CD4-positive, alpha-beta memory T cell (primary cell): ENCODE measurements at regions not wholly inside any gene's neighbourhood (a gene's known extent, or its start where the extent isn't known, plus 50 kb on each side); places are given as distances from the start of the nearest gene placed in this dataset.

Experiments
- CTCF ChIA-PET: fragments of 350-600 bp; sonication (Branson Sonifier 250); formaldehyde crosslinking; loops from one replicate; lab custom pipeline; 2021; ENCODE audit warnings: inconsistent platforms; ENCODE audit not compliant: partially characterized antibody; lab: Charles Lee
- POLR2A ChIA-PET: fragments of 350-600 bp; sonication (Branson Sonifier 250); formaldehyde crosslinking; loops from one replicate; lab custom pipeline; 2021; ENCODE audit not compliant: partially characterized antibody; lab: Charles Lee
- DNase-seq, 5 donors: peaks; one replicate each; pipeline versions ENCODE4 v3.0.0 to v3.0.0-alpha.2; 2020 to 2022; ENCODE audit warnings: mixed read lengths in 1 of 5
- H3K27ac ChIP-seq: one replicate; pipeline ENCODE4 v1.7.0; 2013; ENCODE audit warnings: low read depth, low read length
- H3K27me3 ChIP-seq: 2 replicates; pipeline ENCODE4 v1.7.0; 2013; ENCODE audit warnings: mild to moderate bottlenecking, low read length, moderate library complexity; ENCODE audit not compliant: insufficient read depth
- H3K36me3 ChIP-seq: 2 replicates; pipeline ENCODE4 v1.7.0; 2013; ENCODE audit warnings: mild to moderate bottlenecking, low read length, moderate library complexity; ENCODE audit not compliant: insufficient read depth
- H3K4me1 ChIP-seq: 2 replicates; pipeline ENCODE4 v1.7.0; 2013; ENCODE audit warnings: mild to moderate bottlenecking, low read length, moderate library complexity; ENCODE audit not compliant: insufficient read depth
- H3K4me3 ChIP-seq, 2 donors: one replicate each; pipeline ENCODE4 v1.7.0; 2013; ENCODE audit warnings: low read length in 2 of 2, mild to moderate bottlenecking in 1 of 2
- H3K9me3 ChIP-seq, 2 donors: one replicate each; pipeline ENCODE4 v1.7.0; 2013; ENCODE audit warnings: low read length in 2 of 2, control low read depth in 1 of 2; ENCODE audit not compliant: control insufficient read depth in 1 of 2
- H3K27ac Mint-ChIP-seq, 7 donors: one replicate each; pipeline ENCODE4 v1.8.0; 2020 to 2021; ENCODE audit warnings: mixed read lengths in 7 of 7, mild to moderate bottlenecking in 6 of 7, inconsistent platforms in 3 of 7, moderate library complexity in 3 of 7
- H3K27me3 Mint-ChIP-seq, 2 donors: one replicate each; pipeline ENCODE4 v1.8.0; 2020 to 2021; ENCODE audit warnings: mixed read lengths in 2 of 2
- H3K36me3 Mint-ChIP-seq, 2 donors: one replicate each; pipeline ENCODE4 v1.8.0; 2020 to 2021; ENCODE audit warnings: mixed read lengths in 2 of 2, inconsistent platforms in 1 of 2, mild to moderate bottlenecking in 1 of 2
- H3K4me1 Mint-ChIP-seq, 4 donors: one replicate each; pipeline ENCODE4 v1.8.0; 2020 to 2021; ENCODE audit warnings: mixed read lengths in 4 of 4, mild to moderate bottlenecking in 1 of 4
- H3K4me3 Mint-ChIP-seq, 8 donors: one replicate each; pipeline ENCODE4 v1.8.0; 2020 to 2021; ENCODE audit warnings: mixed read lengths in 8 of 8, mild to moderate bottlenecking in 7 of 8, moderate library complexity in 6 of 8, inconsistent platforms in 3 of 8
- H3K9me3 Mint-ChIP-seq, 8 donors: one replicate each; pipeline ENCODE4 v1.8.0; 2020 to 2021; ENCODE audit warnings: mixed read lengths in 8 of 8, mild to moderate bottlenecking in 5 of 8, inconsistent platforms in 3 of 8, moderate library complexity in 1 of 8
- intact Hi-C: fragments of 100-400 bp; cut with micrococcal nuclease; formaldehyde crosslinking; loops from one replicate; pipeline ENCODE4 v1.15.1; 2023

DNA sequence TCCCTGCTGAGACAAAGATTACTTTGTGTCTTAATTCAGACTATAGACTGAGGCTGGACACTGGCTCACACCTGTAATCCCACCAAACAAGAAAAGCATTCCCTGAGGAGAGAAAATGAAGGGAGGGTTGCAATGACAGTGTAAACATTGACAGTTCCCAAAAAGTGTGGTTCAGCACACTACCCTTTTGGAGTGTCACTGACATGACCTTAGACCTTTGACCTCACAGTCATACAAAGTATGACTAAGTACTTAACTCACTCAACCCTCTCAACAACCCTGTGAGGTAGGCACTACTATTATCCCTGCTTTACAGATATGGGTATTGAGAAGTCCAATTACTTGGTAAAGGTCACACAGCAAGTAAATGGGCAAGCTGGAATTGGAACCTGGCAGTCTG lies 341.7 kb downstream of the LRRC3B start:
- Histone ChIP-seq H3K27ac (no peak overlapping the region), H3K4me1 (no peaks in the 10 kb centered on the region), H3K36me3 (no peaks in the 10 kb centered on the region), H3K27me3 (no peaks in the 10 kb centered on the region), H3K9me3 (no peaks in the 10 kb centered on the region), H3K4me3 (no peak overlapping the region)
- ChIA-PET CTCF (no interaction called here), POLR2A (no interaction called here)
- Mint-ChIP-seq H3K27ac (no peak overlapping the region), H3K4me3 (no peak overlapping the region), H3K9me3 (peaks cover 0 to 8% (median under 1%) of the 10 kb centered on the region in 8 donors), H3K36me3 (no peaks in the 10 kb centered on the region), H3K4me1 (no peaks in the 10 kb centered on the region), H3K27me3 (no peaks in the 10 kb centered on the region)
- intact Hi-C loops, result no loop called here
- no peak for DNase-seq

- no peak for DNase-seq
- Histone ChIP-seq H3K4me1 (no peaks in the 10 kb centered on the region), H3K9me3 (no peaks in the 10 kb centered on the region), H3K36me3 (no peaks in the 10 kb centered on the region), H3K4me3 (no peak overlapping the region), H3K27ac (no peak overlapping the region), H3K27me3 (no peaks in the 10 kb centered on the region)
- H3K36me3 Mint-ChIP-seq, result no peaks in the 10 kb centered on the region
- peaks cover 0 to 8% (median under 1%) of the 10 kb centered on the region in 8 donors for H3K9me3 Mint-ChIP-seq
- no peak overlapping the region for H3K4me3 Mint-ChIP-seq
- intact Hi-C loops, result no loop called here
- POLR2A ChIA-PET, result no interaction called here
- H3K27ac Mint-ChIP-seq, result no peak overlapping the region
- H3K27me3 Mint-ChIP-seq, result no peaks in the 10 kb centered on the region
- CTCF ChIA-PET, result no interaction called here
- no peaks in the 10 kb centered on the region for H3K4me1 Mint-ChIP-seq
Observed at GRCh38 chr3:26964836-26965235, 342.3 kb downstream of the LRRC3B start.

DNA sequence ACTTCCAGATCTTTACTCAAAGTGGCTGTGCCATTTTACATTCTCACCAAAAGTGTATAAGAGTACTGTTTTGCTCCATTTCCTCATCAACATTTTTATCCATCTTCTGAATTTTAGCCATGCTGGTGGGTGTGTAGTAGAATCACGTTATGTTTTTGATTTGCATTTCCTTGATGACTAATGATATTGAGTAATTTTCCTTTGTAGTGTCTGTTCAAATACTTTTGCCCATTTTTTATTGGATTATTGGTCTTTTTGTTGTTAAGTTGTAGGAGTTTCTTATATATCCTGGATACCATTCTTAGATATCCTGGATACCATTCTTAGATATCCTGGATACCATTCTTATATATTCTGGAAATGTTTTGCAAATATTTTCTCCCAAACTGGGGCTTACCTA lies 344.9 kb downstream of the LRRC3B start:
- no peak overlapping the region for H3K4me3 Mint-ChIP-seq
- POLR2A ChIA-PET, result no interaction called here
- no peaks in the 10 kb centered on the region for H3K27me3 ChIP-seq
- intact Hi-C loops, result no loop called here
- no peak overlapping the region for H3K27ac Mint-ChIP-seq
- H3K36me3 ChIP-seq, result no peaks in the 10 kb centered on the region
- no peak overlapping the region for H3K4me3 ChIP-seq
- peaks cover 0 to 3% (median under 1%) of the 10 kb centered on the region in 8 donors for H3K9me3 Mint-ChIP-seq
- DNase-seq, result no peak
- no peaks in the 10 kb centered on the region for H3K4me1 ChIP-seq
- H3K27ac ChIP-seq, result no peak overlapping the region
- H3K9me3 ChIP-seq, result no peaks in the 10 kb centered on the region
- no peaks in the 10 kb centered on the region for H3K4me1 Mint-ChIP-seq
- no peaks in the 10 kb centered on the region for H3K27me3 Mint-ChIP-seq
- CTCF ChIA-PET, result no interaction called here
- H3K36me3 Mint-ChIP-seq, result no peaks in the 10 kb centered on the region

DNA sequence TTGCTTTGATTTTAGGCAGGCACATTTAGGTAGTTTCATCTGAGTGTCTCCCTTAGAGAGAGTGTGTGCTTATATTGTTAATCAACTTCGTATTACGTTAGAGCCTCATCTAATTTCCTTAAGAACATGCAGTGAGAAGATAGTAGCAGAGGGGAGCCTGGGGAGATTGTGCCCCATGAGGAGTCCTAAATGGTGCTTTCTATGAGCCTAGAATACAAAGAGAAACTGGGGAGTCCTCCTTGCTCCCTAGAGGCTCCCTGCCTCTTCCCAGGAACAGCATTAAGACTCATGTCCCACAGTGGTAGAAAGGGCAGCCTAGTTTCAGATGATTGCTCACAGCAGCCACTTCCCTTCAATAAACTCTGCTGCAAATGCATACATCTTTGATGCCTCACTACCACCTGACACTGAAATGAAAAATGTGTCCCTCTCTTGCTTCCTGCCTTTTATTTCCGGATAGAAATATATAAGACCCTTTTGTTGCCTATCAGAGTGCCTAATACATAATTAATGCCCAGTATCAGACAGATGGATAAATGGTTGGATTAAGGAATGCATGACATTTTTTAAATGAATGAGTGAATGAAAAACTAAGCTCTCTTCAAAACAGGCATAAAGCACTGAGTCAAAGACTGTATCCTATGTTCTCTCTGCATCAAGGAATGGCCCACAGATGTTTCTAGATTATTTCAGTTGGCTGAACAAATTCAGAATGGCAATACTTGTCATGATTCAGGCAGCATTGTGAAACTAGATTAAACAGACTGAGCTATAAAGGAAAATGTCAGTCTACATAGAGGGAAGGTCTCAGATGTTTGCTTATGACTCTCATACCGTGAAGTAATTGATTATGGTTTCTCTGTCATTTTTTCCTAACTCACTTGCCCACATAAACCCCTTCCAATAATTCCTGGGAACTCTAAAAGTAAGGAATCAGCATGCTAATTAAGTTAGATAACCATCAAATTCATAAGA lies 362.1 kb downstream of the LRRC3B start:
- ChIA-PET POLR2A (no interaction called here), CTCF (no interaction called here)
- no peak for DNase-seq
- Mint-ChIP-seq H3K4me1 (no peaks in the 10 kb centered on the region), H3K36me3 (no peaks in the 10 kb centered on the region), H3K9me3 (peaks cover 0 to 4% (median 1%) of the 10 kb centered on the region in 8 donors), H3K27me3 (no peaks in the 10 kb centered on the region), H3K4me3 (no peak overlapping the region), H3K27ac (no peak overlapping the region)
- Histone ChIP-seq H3K4me1 (no peaks in the 10 kb centered on the region), H3K9me3 (no peaks in the 10 kb centered on the region), H3K27me3 (no peaks in the 10 kb centered on the region), H3K4me3 (no peak overlapping the region), H3K36me3 (no peaks in the 10 kb centered on the region), H3K27ac (no peak overlapping the region)
- intact Hi-C loops, result no loop called here

DNA sequence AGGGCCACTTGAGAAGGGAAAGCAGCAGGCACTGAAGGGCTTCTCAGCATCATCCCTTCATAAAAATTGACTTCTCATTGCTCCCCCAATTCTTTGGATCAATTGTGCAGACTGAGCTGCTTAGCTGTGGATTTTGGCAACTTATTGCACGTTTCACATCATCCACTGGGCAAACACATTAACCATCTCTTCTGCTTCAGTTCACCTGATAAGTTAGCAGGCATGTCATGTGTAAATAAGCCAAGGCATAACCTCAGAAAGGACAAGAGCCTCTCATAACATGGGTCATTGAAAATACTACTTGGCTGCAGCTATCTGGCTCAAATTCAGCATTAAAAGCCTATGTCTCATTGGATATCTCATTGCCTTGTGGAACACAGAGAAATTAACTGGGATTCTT lies 366.5 kb downstream of the LRRC3B start:
- Mint-ChIP-seq H3K27ac (no peak overlapping the region), H3K4me3 (no peak overlapping the region), H3K36me3 (no peaks in the 10 kb centered on the region), H3K4me1 (no peaks in the 10 kb centered on the region), H3K27me3 (peaks cover 0 to 2% of the 10 kb centered on the region in 2 donors), H3K9me3 (peaks cover 0 to 12% (median 4%) of the 10 kb centered on the region in 8 donors)
- POLR2A ChIA-PET, result no interaction called here
- H3K27ac ChIP-seq, result no peak overlapping the region
- no peak for DNase-seq
- no peaks in the 10 kb centered on the region for H3K36me3 ChIP-seq
- intact Hi-C loops, result no loop called here
- H3K27me3 ChIP-seq, result no peaks in the 10 kb centered on the region
- no peaks in the 10 kb centered on the region for H3K4me1 ChIP-seq
- no peaks in the 10 kb centered on the region for H3K9me3 ChIP-seq
- H3K4me3 ChIP-seq, result no peak overlapping the region
- CTCF ChIA-PET, result no interaction called here

- Mint-ChIP-seq H3K9me3 (peaks cover under 1 to 13% (median 7%) of the 10 kb centered on the region in 8 donors), H3K4me1 (no peaks in the 10 kb centered on the region), H3K27ac (no peak overlapping the region), H3K27me3 (peaks cover 0 to 2% of the 10 kb centered on the region in 2 donors), H3K4me3 (no peak overlapping the region), H3K36me3 (no peaks in the 10 kb centered on the region)
- CTCF ChIA-PET, result no interaction called here
- H3K36me3 ChIP-seq, result no peaks in the 10 kb centered on the region
- no peaks in the 10 kb centered on the region for H3K27me3 ChIP-seq
- intact Hi-C loops, result no loop called here
- POLR2A ChIA-PET, result no interaction called here
- no peaks in the 10 kb centered on the region for H3K4me1 ChIP-seq
- no peak for DNase-seq
- H3K9me3 ChIP-seq, result no peaks in the 10 kb centered on the region
- no peak overlapping the region for H3K27ac ChIP-seq
- H3K4me3 ChIP-seq, result no peak overlapping the region
Observed at GRCh38 chr3:26997226-26997625, 372.0 kb downstream of the NEK10 start.

DNA sequence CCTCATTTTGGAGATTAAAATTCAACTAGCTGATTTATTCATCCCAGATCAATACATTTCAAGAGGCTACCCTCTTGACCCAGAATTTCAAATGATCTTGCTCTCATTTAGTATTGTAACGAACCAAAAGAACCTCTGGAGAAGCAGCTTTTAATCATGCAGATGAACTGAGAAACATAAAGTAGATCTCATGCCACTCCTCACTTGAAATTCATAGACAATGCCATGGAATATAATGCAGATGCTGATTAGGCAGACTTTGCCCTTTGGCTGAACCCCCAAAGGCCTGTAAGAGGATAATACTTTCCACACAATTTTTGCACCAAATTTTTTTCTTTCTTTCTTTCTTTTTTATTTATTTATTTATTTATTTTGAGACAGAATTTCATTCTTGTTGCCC lies 358.3 kb downstream of the NEK10 start:
- no peaks in the 10 kb centered on the region for H3K9me3 ChIP-seq
- DNase-seq, result no peak
- no peaks in the 10 kb centered on the region for H3K27me3 Mint-ChIP-seq
- H3K36me3 Mint-ChIP-seq, result no peaks in the 10 kb centered on the region
- CTCF ChIA-PET, result no interaction called here
- no peaks in the 10 kb centered on the region for H3K27me3 ChIP-seq
- H3K4me1 Mint-ChIP-seq, result no peaks in the 10 kb centered on the region
- no peak overlapping the region for H3K4me3 Mint-ChIP-seq
- no peaks in the 10 kb centered on the region for H3K4me1 ChIP-seq
- intact Hi-C loops, result no loop called here
- H3K27ac Mint-ChIP-seq, result no peak overlapping the region
- H3K9me3 Mint-ChIP-seq, result peaks cover 0 to 7% (median 3%) of the 10 kb centered on the region in 8 donors
- H3K36me3 ChIP-seq, result no peaks in the 10 kb centered on the region
- POLR2A ChIA-PET, result no interaction called here
- H3K27ac ChIP-seq, result no peak overlapping the region
- no peak overlapping the region for H3K4me3 ChIP-seq
